GM12878 (cell line): ENCODE measurements at regions not wholly inside any gene's neighbourhood (a gene's known extent, or its start where the extent isn't known, plus 50 kb on each side); places are given as distances from the start of the nearest gene placed in this dataset.

Experiments used
- ATAC-seq: fragments of 200-7000 bp; cut with Tn5 transposase; 3 replicates; pipeline ENCODE4 v1.9.1; 2020; ENCODE audit warnings: mild to moderate bottlenecking, moderate library complexity
- BruUV-seq: library from RNA; stranded (reverse); fragments of 400-500 nt; replicated peaks from 2 replicates; lab custom pipeline; 2021; lab: Mats Ljungman, UMichigan
- CTCF ChIA-PET: fragments of 300-600 bp; sonication (Branson Sonifier 250); formaldehyde crosslinking; extraction: SDS; loops from one replicate; lab custom pipeline; 2021; ENCODE audit warnings: inconsistent platforms; lab: Yijun Ruan, JAX
- POLR2A ChIA-PET: fragments of 350-600 bp; formaldehyde crosslinking; extraction: SDS; loops from one replicate; lab custom pipeline; 2021; ENCODE audit warnings: inconsistent platforms; lab: Charles Lee
- RAD21 ChIA-PET: fragments of 300-600 bp; sonication (Branson Sonifier 250); formaldehyde crosslinking; loops from one replicate; lab custom pipeline; 2023; ENCODE audit warnings: antibody characterized with exemption; ENCODE audit not compliant: unreplicated experiment; lab: Charles Lee
- SMC1A ChIA-PET: fragments of 300-600 bp; sonication (Branson Sonifier 250); formaldehyde crosslinking; loops from one replicate; lab custom pipeline; 2023; ENCODE audit not compliant: unreplicated experiment, uncharacterized antibody; lab: Charles Lee
- DNase-seq: peaks from one replicate; pipeline ENCODE4 v3.0.0-alpha.2; 2011; ENCODE audit warnings: low read depth, low spot score
- FAIRE-seq: peaks from 3 replicates; lab custom pipeline; 2011; peaks lifted over from hg19 to GRCh38; lab: Jason Lieb, UNC
- H2AFZ ChIP-seq: 2 replicates; pipeline ENCODE4 v1.6.0; 2011; ENCODE audit warnings: low read depth, low read length, control low read depth; ENCODE audit not compliant: control insufficient read depth
- H3K27ac ChIP-seq: 2 replicates; pipeline ENCODE4 v1.5.1; 2011; ENCODE audit warnings: control low read depth; ENCODE audit not compliant: control insufficient read depth, insufficient read depth
- H3K27me3 ChIP-seq, 2 experiments: replicated peaks in 1 of 2; 2 replicates each; pipeline versions ENCODE4 v1.6.0 to v1.6.1; 2011; ENCODE audit warnings: low read length in 1 of 2; ENCODE audit not compliant: control insufficient read depth in 2 of 2, insufficient read depth in 2 of 2
- H3K36me3 ChIP-seq, 2 experiments: 2 replicates each; pipeline ENCODE4 v1.5.1; 2011; ENCODE audit warnings: low read length in 1 of 2; ENCODE audit not compliant: control insufficient read depth in 2 of 2, insufficient read depth in 2 of 2
- H3K4me1 ChIP-seq: 2 replicates; pipeline ENCODE4 v1.6.1; 2011; ENCODE audit warnings: mild to moderate bottlenecking, low read length, moderate library complexity, mixed read lengths; ENCODE audit not compliant: control insufficient read depth, insufficient read depth
- H3K4me2 ChIP-seq: 2 replicates; pipeline ENCODE4 v1.6.0; 2011; ENCODE audit warnings: control low read depth; ENCODE audit not compliant: control insufficient read depth, insufficient read depth
- H3K4me3 ChIP-seq: fragments of 200-600 bp; sonication (generic); 2 replicates; pipeline ENCODE4 v1.5.1; 2016
- H3K79me2 ChIP-seq: 2 replicates; pipeline ENCODE4 v1.6.0; 2011; ENCODE audit warnings: low read length; ENCODE audit not compliant: control insufficient read depth, insufficient read depth
- H3K9ac ChIP-seq: 2 replicates; pipeline ENCODE4 v1.8.0; 2011; ENCODE audit warnings: low read length, control low read depth, mixed read lengths; ENCODE audit not compliant: control insufficient read depth, insufficient read depth
- H3K9me3 ChIP-seq: replicated peaks from 3 replicates; pipeline ENCODE4 v1.5.1; 2011; ENCODE audit warnings: mild to moderate bottlenecking, low read length; ENCODE audit not compliant: control insufficient read depth, insufficient read depth
- H4K20me1 ChIP-seq: 2 replicates; pipeline ENCODE4 v1.6.0; 2011; ENCODE audit not compliant: control insufficient read depth, insufficient read depth
- CBFB ChIP-seq: IDR thresholded peaks from 2 replicates; pipeline ENCODE4 v1.6.1; 2016; ENCODE audit warnings: antibody characterized with exemption, low read depth
- CREB1 ChIP-seq: IDR thresholded peaks from 2 replicates; pipeline ENCODE4 v1.6.1; 2012; ENCODE audit warnings: low read depth, mild to moderate bottlenecking, inconsistent platforms
- ESRRA ChIP-seq: IDR thresholded peaks from 2 replicates; pipeline ENCODE4 v1.6.1; 2012; ENCODE audit warnings: mild to moderate bottlenecking, low read length, improper control_type of control experiment
- EZH2 ChIP-seq: IDR thresholded peaks from 2 replicates; pipeline ENCODE4 v1.6.1; 2012; ENCODE audit warnings: low read depth, mild to moderate bottlenecking, control low read depth, inconsistent platforms, low read length, borderline replicate concordance; ENCODE audit not compliant: control insufficient read depth
- GABPA ChIP-seq: IDR thresholded peaks from 2 replicates; pipeline ENCODE4 v1.6.1; 2014; ENCODE audit warnings: antibody characterized with exemption, low read depth, mild to moderate bottlenecking, inconsistent platforms
- HCFC1 ChIP-seq: fragments of 150-350 bp; IDR thresholded peaks from 2 replicates; pipeline ENCODE4 v1.6.1; 2014; ENCODE audit warnings: low read length
- HDAC6 ChIP-seq: fragments of 200-600 bp; sonication (generic); IDR thresholded peaks from one replicate; pipeline ENCODE4 v1.8.0; 2017; ENCODE audit warnings: antibody characterized with exemption; ENCODE audit not compliant: unreplicated experiment
- JUND ChIP-seq: IDR thresholded peaks from 2 replicates; pipeline ENCODE4 v1.6.1; 2012; ENCODE audit warnings: low read depth, mild to moderate bottlenecking, low read length, improper control_type of control experiment, moderate library complexity
- KLF5 ChIP-seq: fragments of 450-650 bp; IDR thresholded peaks from 2 replicates; pipeline ENCODE4 v1.6.1; 2014; ENCODE audit warnings: mild to moderate bottlenecking; ENCODE audit not compliant: partially characterized antibody
- MYB ChIP-seq: fragments of 150-350 bp; IDR thresholded peaks from 2 replicates; pipeline ENCODE4 v1.6.1; 2014; ENCODE audit warnings: mild to moderate bottlenecking, low read depth, low read length, borderline replicate concordance
- PML ChIP-seq: IDR thresholded peaks from 2 replicates; pipeline ENCODE4 v1.6.1; 2012; ENCODE audit warnings: low read length, inconsistent platforms
- SMARCA5 ChIP-seq: fragments of 450-650 bp; IDR thresholded peaks from 2 replicates; pipeline ENCODE4 v1.6.1; 2017; ENCODE audit warnings: mild to moderate bottlenecking
- STAT3 ChIP-seq: IDR thresholded peaks from 2 replicates; pipeline ENCODE4 v1.6.1; 2011; ENCODE audit warnings: low read depth, low read length, improper control_type of control experiment
- YY1 ChIP-seq: IDR thresholded peaks from 2 replicates; pipeline ENCODE4 v1.6.1; 2011; ENCODE audit warnings: low read depth, mild to moderate bottlenecking, low read length
- WGBS: methylation state at CpG from one replicate; pipeline ENCODE4 v1.1.6; 2016; ENCODE audit warnings: low lambda C conversion rate; ENCODE audit not compliant: insufficient replicate concordance, insufficient coverage; ENCODE audit errors: missing lambda C conversion rate; 5-methylcytosine and 5-hydroxymethylcytosine counted together
- in situ Hi-C: fragments of 300-500 bp; cut with MboI; formaldehyde crosslinking; loops from 9 replicates; pipeline ENCODE4 v1.14.3; 2018; ENCODE audit warnings: mixed read lengths
- intact Hi-C: fragments of 100-400 bp; cut with micrococcal nuclease; formaldehyde crosslinking; loops from one replicate; pipeline ENCODE4 v1.14.2; 2022; ENCODE audit not compliant: unreplicated experiment
- TF ChIP-seq, protein P1 (sequence below): fragments of 450-650 bp; IDR thresholded peaks from 2 replicates; pipeline ENCODE4 v1.6.1; 2016; ENCODE audit warnings: mild to moderate bottlenecking
- TF ChIP-seq, protein P2 (sequence below): fragments of 150-350 bp; IDR thresholded peaks from 2 replicates; pipeline ENCODE4 v1.6.1; 2016; ENCODE audit warnings: low read depth, low read length

DNA sequence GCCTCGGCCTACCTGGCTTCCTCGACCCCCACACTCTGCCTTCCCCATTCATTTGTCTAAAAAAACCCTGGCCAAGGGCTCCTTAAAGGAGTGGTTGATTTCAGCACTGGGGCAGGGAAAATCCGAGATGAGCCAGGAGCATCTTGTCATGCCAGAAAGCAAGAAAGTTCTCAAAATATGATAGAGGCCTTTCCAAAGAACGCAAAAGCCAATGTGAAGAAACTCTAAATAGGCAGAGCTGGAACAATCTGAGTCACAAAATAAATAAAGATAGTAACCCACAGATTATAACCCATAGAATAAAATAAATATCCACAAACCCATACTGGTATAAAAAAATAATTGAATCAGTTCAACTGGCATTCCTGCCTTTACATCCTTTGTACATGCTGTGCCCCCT lies 192.3 kb upstream of the SALL1 start:
- H3K9me3 ChIP-seq = no peaks in the 10 kb centered on the region
- DNase-seq = no peak
- in situ Hi-C loops (no loop called here), intact Hi-C loops (no loop called here)
- H3K9ac ChIP-seq = no peak overlapping the region
- H3K27me3 ChIP-seq = no peaks in the 10 kb centered on the region
- ChIA-PET CTCF (no interaction called here), POLR2A (no interaction called here), RAD21 (no interaction called here), SMC1A (no interaction called here)
- no peaks in the 10 kb centered on the region for H3K36me3 ChIP-seq
- H3K4me3 ChIP-seq = no peak overlapping the region
- BruUV-seq = no TSS peak
- H3K27ac ChIP-seq = no peak overlapping the region
- no peak for ATAC-seq
- no peak for TF ChIP-seq KLF5
- TF ChIP-seq SMARCA5 = no peak
- TF ChIP-seq YY1 = no peak
- no peak for TF ChIP-seq ESRRA
- TF ChIP-seq JUND = no peak
- TF ChIP-seq CBFB = no peak
- TF ChIP-seq EZH2 = no peak
- TF ChIP-seq PML = no peak
- no peaks in the 10 kb centered on the region for H4K20me1 ChIP-seq
- H2AFZ ChIP-seq = no peak overlapping the region
- 0% methylated on average over 4 of the region's 4 CpGs for WGBS
- no peak overlapping the region for H3K4me2 ChIP-seq
- FAIRE-seq = no peak
- no peaks in the 10 kb centered on the region for H3K79me2 ChIP-seq
- H3K4me1 ChIP-seq = no peaks in the 10 kb centered on the region

DNA sequence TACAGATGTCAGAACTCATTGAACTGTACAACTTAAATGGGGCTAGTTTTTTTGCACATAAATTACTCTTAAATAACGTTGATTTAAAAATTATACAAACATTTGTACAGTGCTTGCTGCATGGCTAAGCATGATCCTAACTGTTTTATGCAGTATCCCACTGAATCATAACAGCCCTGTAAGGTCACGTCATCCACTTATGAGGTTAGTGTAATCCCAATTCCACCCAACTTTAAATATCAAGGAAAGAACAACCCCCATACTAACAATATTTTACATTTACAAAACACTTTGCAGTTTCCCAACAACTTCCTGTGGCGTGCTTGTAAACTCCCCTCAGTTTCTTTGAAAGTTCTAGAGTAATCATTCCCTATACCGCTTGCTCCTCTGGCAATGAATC lies 190.1 kb upstream of the SALL1 start:
- 33% methylated on average over 4 of the region's 4 CpGs for WGBS
- TF ChIP-seq STAT3 (no peak), HCFC1 (no peak), CREB1 (no peak), HDAC6 (no peak), MYB (no peak), EZH2 (no peak), GABPA (no peak)
- TF ChIP-seq, protein P1, sequence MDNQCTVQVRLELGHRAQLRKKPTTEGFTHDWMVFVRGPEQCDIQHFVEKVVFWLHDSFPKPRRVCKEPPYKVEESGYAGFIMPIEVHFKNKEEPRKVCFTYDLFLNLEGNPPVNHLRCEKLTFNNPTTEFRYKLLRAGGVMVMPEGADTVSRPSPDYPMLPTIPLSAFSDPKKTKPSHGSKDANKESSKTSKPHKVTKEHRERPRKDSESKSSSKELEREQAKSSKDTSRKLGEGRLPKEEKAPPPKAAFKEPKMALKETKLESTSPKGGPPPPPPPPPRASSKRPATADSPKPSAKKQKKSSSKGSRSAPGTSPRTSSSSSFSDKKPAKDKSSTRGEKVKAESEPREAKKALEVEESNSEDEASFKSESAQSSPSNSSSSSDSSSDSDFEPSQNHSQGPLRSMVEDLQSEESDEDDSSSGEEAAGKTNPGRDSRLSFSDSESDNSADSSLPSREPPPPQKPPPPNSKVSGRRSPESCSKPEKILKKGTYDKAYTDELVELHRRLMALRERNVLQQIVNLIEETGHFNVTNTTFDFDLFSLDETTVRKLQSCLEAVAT = no peak
- TF ChIP-seq, protein P2, sequence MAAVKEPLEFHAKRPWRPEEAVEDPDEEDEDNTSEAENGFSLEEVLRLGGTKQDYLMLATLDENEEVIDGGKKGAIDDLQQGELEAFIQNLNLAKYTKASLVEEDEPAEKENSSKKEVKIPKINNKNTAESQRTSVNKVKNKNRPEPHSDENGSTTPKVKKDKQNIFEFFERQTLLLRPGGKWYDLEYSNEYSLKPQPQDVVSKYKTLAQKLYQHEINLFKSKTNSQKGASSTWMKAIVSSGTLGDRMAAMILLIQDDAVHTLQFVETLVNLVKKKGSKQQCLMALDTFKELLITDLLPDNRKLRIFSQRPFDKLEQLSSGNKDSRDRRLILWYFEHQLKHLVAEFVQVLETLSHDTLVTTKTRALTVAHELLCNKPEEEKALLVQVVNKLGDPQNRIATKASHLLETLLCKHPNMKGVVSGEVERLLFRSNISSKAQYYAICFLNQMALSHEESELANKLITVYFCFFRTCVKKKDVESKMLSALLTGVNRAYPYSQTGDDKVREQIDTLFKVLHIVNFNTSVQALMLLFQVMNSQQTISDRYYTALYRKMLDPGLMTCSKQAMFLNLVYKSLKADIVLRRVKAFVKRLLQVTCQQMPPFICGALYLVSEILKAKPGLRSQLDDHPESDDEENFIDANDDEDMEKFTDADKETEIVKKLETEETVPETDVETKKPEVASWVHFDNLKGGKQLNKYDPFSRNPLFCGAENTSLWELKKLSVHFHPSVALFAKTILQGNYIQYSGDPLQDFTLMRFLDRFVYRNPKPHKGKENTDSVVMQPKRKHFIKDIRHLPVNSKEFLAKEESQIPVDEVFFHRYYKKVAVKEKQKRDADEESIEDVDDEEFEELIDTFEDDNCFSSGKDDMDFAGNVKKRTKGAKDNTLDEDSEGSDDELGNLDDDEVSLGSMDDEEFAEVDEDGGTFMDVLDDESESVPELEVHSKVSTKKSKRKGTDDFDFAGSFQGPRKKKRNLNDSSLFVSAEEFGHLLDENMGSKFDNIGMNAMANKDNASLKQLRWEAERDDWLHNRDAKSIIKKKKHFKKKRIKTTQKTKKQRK = no peak

More for the DNA sequence above, 190.1 kb upstream of the SALL1 start:
- Histone ChIP-seq H2AFZ (no peak overlapping the region), H3K79me2 (no peaks in the 10 kb centered on the region), H3K36me3 (no peaks in the 10 kb centered on the region), H3K4me2 (no peak overlapping the region), H3K4me1 (no peaks in the 10 kb centered on the region), H3K4me3 (no peak overlapping the region), H4K20me1 (no peaks in the 10 kb centered on the region), H3K9ac (no peak overlapping the region), H3K27me3 (no peaks in the 10 kb centered on the region), H3K9me3 (no peaks in the 10 kb centered on the region), H3K27ac (no peak overlapping the region)
- ATAC-seq (no peak), DNase-seq (no peak), FAIRE-seq (no peak)
- POLR2A ChIA-PET = no interaction called here
- in situ Hi-C loops (no loop called here), intact Hi-C loops (no loop called here)
- SMC1A ChIA-PET = interaction anchor here (1.6 kb wide), 1 partner anchor 11 kb away, joined by 4 read pairs; no protein-coding TSS in a partner anchor
- BruUV-seq = no TSS peak
- CTCF ChIA-PET = interaction anchor here (0.6 kb wide), 1 partner anchor 172 kb away, joined by 3 read pairs; no protein-coding TSS in a partner anchor
- RAD21 ChIA-PET = no interaction called here
